ENCODE measurements at regions not wholly inside any gene's neighbourhood (a gene's known extent, or its start where the extent isn't known, plus 50 kb on each side); places are given as distances from the start of the nearest gene placed in this dataset.

- Histone ChIP-seq H3K27me3 (replicated peaks; ENCODE audit: control insufficient read depth, insufficient read depth, low read length) (no peaks in the 10 kb centered on the region), H3K4me3 (replicated peaks; ENCODE audit: low read depth, low read length) (no peak overlapping the region), H3K36me3 (ENCODE audit: control insufficient read depth, insufficient read depth, low read length) (no peaks in the 10 kb centered on the region)
- TF ChIP-seq, protein P1, sequence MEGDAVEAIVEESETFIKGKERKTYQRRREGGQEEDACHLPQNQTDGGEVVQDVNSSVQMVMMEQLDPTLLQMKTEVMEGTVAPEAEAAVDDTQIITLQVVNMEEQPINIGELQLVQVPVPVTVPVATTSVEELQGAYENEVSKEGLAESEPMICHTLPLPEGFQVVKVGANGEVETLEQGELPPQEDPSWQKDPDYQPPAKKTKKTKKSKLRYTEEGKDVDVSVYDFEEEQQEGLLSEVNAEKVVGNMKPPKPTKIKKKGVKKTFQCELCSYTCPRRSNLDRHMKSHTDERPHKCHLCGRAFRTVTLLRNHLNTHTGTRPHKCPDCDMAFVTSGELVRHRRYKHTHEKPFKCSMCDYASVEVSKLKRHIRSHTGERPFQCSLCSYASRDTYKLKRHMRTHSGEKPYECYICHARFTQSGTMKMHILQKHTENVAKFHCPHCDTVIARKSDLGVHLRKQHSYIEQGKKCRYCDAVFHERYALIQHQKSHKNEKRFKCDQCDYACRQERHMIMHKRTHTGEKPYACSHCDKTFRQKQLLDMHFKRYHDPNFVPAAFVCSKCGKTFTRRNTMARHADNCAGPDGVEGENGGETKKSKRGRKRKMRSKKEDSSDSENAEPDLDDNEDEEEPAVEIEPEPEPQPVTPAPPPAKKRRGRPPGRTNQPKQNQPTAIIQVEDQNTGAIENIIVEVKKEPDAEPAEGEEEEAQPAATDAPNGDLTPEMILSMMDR (IDR thresholded peaks at IDR 0.05; ENCODE audit: insufficient read depth, low read length, poor library complexity, severe bottlenecking): no peak
- no peak for DNase-seq (ENCODE audit: extremely low read depth, insufficient read length)
Measured at GRCh38 chr13:107144432-107144831, 576.5 kb upstream of the ARGLU1 start.

- Histone ChIP-seq H3K27me3 (replicated peaks; ENCODE audit: control insufficient read depth, insufficient read depth, low read length) (no peaks in the 10 kb centered on the region), H3K4me3 (replicated peaks; ENCODE audit: low read depth, low read length) (no peak overlapping the region), H3K36me3 (ENCODE audit: control insufficient read depth, insufficient read depth, low read length) (no peaks in the 10 kb centered on the region)
- TF ChIP-seq, protein P1 (IDR thresholded peaks at IDR 0.05; ENCODE audit: insufficient read depth, low read length, poor library complexity, severe bottlenecking): no peak
- DNase-seq (ENCODE audit: extremely low read depth, insufficient read length): no peak
Measured at GRCh38 chr13:107141767-107142166, 573.8 kb upstream of the ARGLU1 start.

DNA sequence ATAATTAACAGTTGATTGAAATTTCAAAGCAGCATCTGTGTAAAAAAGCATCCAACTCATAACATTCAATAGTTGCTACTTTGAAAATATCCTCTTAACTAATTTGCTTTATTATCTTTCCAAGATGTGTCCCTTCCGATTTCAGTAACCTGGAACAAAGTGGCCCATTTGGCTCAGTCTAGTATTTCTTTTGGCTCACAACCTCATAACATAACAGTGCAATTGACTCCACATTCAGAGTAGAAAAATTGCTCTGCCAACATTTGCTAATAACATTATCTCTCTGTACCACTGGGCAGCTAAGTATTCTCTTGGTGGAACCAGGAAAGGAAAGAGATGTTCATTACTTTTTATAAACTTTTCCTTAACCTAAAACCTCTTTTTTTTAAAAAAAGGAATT is 571.1 kb upstream of the ARGLU1 start:
- no peaks in the 10 kb centered on the region for H3K27me3 ChIP-seq (replicated peaks; ENCODE audit: control insufficient read depth, insufficient read depth, low read length)
- no peak for DNase-seq (ENCODE audit: extremely low read depth, insufficient read length)
- H3K36me3 ChIP-seq (ENCODE audit: control insufficient read depth, insufficient read depth, low read length): no peaks in the 10 kb centered on the region
- H3K4me3 ChIP-seq (replicated peaks; ENCODE audit: low read depth, low read length): no peak overlapping the region
- TF ChIP-seq, protein P1 (IDR thresholded peaks at IDR 0.05; ENCODE audit: insufficient read depth, low read length, poor library complexity, severe bottlenecking): no peak

- TF ChIP-seq, protein P1 (IDR thresholded peaks at IDR 0.05; ENCODE audit: insufficient read depth, low read length, poor library complexity, severe bottlenecking): no peak
- no peaks in the 10 kb centered on the region for H3K36me3 ChIP-seq (ENCODE audit: control insufficient read depth, insufficient read depth, low read length)
- no peak for DNase-seq (ENCODE audit: extremely low read depth, insufficient read length)
- no peak overlapping the region for H3K4me3 ChIP-seq (replicated peaks; ENCODE audit: low read depth, low read length)
- H3K27me3 ChIP-seq (replicated peaks; ENCODE audit: control insufficient read depth, insufficient read depth, low read length): no peaks in the 10 kb centered on the region
Measured at GRCh38 chr13:107138486-107138885, 570.5 kb upstream of the ARGLU1 start.

GRCh38 chr13:107133950-107134349 is 566.0 kb upstream of the ARGLU1 start:
- Histone ChIP-seq H3K4me3 (replicated peaks; ENCODE audit: low read depth, low read length) (no peak overlapping the region), H3K27me3 (replicated peaks; ENCODE audit: control insufficient read depth, insufficient read depth, low read length) (no peaks in the 10 kb centered on the region), H3K36me3 (ENCODE audit: control insufficient read depth, insufficient read depth, low read length) (no peaks in the 10 kb centered on the region)
- DNase-seq (ENCODE audit: extremely low read depth, insufficient read length): no peak
- TF ChIP-seq, protein P1 (IDR thresholded peaks at IDR 0.05; ENCODE audit: insufficient read depth, low read length, poor library complexity, severe bottlenecking): no peak

GRCh38 chr13:107130566-107130965 is 562.6 kb upstream of the ARGLU1 start:
- no peak overlapping the region for H3K4me3 ChIP-seq (replicated peaks; ENCODE audit: low read depth, low read length)
- H3K36me3 ChIP-seq (ENCODE audit: control insufficient read depth, insufficient read depth, low read length): no peaks in the 10 kb centered on the region
- DNase-seq (ENCODE audit: extremely low read depth, insufficient read length): no peak
- TF ChIP-seq, protein P1 (IDR thresholded peaks at IDR 0.05; ENCODE audit: insufficient read depth, low read length, poor library complexity, severe bottlenecking): no peak
- H3K27me3 ChIP-seq (replicated peaks; ENCODE audit: control insufficient read depth, insufficient read depth, low read length): no peaks in the 10 kb centered on the region
